COLO668 (cell line): ENCODE measurements at regions not wholly inside any gene's neighbourhood (a gene's known extent, or its start where the extent isn't known, plus 50 kb on each side); places are given as distances from the start of the nearest gene placed in this dataset.
"Not testable (repeated sequence)": the region's sequence is repeated elsewhere in the genome, so short reads cannot be mapped to it uniquely, and the experiment has no call there.

Experiments
- DNase-seq: peaks from one replicate; lab custom pipeline; 2025; ENCODE audit not compliant: unreplicated experiment; lab: John Stamatoyannopoulos, UW

DNA sequence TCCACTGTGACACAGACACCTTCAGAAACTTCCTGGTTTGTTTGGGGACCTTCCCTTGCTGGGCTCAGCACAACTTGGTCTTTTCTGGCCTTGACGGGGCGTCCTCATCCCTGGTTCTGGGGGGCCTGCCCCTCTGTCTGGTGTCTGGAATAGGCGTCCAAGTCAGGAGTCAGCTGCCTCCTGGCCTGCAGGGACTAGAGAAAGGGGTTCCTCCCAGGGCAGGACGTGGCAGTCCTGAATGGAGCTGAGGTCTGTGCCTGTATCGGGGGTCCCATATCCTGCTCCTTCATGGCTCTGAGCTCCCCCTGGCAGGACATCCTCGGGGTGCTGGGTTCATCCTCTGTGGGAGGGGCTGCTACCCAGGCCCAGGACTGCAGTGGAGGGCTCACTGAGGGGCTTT, 384.0 kb downstream of the TMEM121 start:
- no peak for DNase-seq

DNA sequence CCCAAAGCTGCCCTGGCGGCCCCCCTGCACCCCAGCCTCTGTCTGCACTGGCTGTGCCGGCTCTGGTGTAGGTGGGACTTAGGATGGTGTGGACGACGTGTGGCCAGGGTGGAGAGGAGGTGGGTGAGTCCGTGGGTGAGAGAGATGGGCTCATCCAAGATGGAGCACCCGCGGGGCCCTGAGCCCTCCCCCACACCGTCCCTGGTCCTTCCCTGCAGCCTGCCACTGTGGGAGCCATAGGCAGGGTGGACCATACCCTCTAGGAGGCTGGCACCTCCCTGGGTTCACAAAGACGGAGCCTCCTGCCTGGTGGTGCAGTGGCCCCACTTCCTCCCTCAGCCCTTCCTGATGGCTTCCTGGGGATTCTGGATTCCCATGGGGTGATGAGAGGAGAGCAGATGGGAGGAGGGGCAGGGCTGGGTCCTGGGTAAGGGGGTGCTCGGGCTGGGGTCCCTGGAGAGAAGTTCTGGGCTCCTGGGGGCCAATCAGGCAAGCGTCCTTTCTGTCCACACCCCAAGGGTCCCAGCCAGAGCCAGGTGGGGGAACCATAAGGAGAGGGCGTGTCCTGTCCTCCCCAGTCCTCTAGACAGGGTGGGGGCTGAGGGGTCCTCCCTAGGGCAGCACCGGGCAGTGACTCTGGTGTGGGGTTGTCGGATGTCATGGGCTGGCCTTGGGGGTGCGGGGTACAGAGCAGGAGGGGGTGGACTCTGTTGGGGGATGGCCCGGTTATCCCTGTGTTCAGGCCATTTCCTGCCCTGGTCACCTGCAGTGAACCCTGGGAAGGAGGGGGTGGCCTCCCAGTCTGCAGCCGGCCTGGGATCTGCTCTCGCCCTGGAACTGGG, 384.8 kb downstream of the TMEM121 start:
- DNase-seq = no peak

DNA sequence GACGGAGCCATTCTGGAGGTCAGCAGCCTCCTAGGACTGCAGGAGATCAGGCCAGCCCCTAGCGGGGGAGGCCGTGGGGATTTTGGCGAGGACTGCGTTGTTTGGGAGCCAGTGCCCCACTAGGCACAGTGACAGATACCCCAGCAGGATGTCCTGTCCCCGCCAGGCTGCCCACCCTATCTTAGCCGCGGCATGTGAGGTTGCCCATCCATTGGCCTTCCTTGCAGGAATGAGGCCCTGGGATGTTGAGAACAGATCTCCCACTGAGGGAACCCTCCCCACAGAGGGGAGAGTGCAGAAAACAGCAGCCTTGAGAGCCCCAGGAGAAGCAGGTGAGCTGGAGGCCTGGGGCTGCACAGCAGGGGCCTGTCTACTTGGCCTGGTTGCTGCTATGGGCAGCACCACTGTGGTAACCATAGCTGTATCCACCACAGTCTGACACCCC, 385.5 kb downstream of the TMEM121 start:
- DNase-seq = not testable (repeated sequence)

DNA sequence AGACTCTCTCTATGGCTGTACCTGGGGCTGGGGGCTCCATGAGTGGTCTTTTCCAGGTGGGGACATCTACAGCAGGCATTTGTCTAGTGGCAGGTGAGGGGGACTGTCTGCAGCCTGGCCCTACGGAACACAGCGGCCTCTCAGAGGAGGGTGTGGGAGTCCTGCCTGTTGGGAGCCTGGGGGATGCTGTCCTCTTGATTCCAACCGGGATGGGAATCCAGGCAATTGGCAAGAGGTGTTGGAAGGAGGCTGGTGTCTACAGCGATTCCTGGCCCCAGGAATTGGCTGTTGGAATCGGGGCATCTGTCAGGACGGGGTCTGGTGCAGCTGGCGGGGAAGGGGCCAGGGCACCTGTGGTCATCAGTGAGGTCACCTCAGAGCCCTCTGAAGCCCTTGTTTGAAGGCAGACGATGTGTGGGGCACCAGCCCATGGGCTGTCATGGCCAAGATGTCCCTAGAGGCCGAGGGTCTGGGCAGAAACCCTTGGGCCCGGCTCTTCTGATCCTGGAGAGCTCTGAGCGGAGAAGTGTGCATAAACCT, 386.3 kb downstream of the TMEM121 start:
- DNase-seq = no peak

DNA sequence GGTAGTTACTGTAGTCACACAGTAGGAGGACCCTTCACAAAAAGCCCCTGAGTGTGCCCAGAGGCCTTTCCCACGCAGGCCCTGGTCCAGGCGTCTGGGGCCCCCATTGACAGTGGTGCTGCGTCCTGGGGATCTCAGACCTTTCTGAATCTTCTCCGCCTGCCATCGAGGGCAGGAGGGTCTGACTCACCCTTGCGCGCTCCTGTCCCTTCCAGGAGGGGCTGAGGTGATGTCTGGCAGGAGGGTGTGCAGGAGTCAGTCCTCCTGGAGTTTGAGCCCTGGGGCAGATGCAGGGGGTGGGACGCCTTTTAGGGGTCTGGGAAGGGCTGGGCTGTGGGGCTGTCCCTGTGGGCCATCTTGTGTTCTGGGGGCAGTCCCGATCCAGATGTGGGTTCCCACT, 386.8 kb downstream of the TMEM121 start:
- no peak for DNase-seq

DNA sequence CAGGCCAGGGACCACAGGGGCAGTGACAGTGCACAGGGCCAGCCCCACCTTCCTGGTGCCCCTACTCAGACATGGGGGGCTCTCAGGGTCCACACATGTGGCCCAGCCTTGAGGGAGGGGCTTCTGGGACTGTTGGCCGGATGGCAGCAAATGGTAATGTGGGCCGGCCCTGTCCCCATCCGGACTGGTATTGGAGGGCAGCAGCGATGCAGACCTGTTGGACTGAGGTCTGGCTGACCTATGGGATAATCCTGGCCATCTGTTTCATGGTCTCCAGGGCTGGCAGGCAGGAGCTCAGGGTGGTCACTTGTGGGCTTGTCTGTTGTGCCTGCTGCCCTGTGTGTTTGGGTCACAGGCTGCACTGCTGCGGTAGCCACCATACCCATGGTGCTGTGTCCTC, 387.5 kb downstream of the TMEM121 start:
- DNase-seq = no peak

DNA sequence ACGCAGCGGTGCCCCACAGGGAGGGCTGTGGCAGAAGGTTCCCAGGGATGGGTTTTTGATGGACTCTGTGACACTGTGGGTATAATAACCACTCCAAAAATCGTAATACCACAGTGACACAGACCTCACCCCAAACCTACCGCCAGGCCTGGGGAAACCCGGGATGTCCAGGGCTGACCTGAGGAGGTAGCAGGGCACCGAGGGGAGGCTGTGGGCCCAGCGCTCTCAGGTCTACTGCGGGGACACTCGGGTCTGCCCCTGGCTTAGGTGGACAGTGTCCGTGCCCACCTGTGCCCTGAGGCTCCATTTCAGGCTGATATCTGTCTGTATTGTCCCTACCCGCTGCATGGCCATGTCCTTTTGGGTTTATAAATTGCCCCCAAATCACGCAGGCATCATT, 387.9 kb downstream of the TMEM121 start:
- DNase-seq = not testable (repeated sequence)

DNA sequence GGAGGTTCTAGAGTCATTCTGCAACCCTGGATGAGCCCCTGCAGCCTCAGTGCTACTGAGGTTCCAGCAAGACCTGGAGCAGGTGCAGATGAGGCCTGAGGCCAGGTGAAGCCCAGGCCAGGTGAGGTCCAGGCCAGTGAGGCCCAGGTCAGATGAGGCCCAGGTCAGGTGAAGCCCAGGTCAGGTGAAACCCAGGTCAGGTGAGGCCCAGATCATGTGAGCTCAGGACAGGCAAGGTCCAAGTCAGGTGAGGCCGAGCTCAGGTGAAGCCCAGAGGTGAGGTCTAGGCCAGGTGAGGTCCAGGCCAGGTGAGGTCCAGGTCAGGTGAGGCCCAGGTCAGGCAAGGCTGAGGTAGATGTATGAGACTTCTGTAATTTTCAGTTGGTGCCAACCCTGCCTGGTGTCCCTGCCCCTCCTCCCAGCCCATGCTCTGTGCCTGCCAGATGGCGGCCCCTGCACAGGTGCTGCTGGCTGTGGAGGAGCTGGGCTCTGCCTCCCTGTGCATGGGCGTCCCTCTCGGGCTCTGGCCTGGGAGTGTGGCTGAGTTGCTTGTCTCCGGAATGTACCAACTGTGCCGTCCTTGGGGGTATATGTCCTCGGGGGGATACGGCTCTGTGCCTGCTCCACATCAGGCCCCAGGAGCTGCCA, 388.5 kb downstream of the TMEM121 start:
- DNase-seq = no peak

DNA sequence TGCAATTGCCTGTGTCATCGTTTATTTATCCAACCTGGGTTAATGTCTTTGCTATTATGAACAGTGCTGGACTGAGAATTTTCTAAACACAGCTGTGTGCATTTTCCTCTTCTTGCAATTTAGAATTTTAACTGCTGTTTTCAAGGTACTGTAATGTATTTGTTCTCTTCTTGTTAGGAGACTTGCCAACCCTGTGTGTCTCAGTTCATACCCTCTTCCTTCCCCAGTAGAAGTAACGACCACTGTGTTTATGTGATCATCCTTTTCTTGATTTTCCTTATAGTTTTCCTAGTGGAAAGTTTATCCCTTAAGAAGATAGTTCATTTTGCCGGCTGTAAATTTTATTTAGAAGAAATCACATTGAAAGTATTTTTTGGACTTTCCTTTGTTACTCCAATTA, 389.2 kb downstream of the TMEM121 start:
- not testable (repeated sequence) for DNase-seq

DNA sequence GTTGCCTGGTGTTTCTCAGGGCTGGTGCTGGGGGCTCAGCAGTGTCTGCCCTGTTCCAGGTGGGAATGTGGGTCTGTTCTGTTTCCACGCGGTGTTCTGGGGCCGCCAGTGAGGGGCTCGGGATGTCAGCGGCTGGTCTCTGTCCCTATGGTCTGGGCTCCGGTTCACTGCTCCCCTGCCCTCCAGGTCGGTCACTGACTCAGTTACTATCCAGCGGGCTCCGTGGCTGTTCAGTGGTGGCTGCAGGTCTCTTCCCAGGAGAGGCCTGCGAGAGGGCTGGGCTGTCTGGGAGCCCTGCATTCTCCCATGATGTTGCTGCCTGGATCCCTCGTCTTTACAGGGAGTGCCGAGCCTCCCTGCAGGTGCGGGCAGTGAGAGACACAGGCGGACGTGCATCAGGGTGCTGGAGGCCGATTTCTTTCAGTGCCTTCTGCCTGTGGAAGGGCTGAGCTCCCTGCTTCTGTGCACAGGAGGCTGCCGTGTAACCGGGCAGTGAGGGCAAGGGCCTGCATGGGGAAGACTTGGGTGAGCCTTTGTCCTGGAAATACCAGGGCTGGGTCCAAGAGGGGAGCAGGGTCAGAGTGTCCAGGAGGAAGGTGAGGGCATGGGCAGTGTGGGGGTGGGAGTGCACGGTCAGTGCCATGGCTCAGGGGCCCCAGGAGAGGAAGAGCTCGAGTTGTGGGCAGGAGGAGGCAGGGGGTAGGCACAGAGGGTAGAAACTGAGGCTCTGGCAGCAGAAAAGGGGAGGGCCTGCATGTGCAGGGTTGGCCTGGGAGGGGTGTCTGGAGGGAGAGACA, 391.0 kb downstream of the TMEM121 start:
- DNase-seq = not testable (repeated sequence)

DNA sequence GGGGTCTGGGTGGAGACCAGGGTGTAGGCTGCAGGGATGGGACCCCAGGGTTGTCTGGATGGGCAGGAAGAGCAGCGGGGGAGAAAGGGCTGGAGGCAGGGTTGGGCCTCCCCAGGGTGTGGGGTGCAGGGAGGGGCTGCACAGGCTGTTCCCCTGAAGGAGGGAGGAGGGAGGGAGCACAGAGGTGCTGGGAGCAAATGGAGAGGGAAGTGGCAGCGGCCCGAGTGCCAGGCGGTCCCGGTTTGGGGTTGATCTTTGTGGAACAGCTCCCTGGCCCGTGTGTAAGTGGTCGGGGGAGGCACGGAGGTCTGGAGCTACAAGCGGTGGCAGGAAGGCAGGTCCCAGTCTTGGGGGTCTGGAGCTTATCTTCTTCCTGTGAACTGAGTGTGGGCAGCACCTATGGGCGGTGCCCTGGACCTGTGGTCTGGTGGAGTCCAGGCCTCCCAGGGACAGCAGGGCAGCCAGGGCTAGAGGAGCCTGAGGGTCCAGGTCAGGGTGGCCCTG, 391.6 kb downstream of the TMEM121 start:
- DNase-seq = no peak

DNA sequence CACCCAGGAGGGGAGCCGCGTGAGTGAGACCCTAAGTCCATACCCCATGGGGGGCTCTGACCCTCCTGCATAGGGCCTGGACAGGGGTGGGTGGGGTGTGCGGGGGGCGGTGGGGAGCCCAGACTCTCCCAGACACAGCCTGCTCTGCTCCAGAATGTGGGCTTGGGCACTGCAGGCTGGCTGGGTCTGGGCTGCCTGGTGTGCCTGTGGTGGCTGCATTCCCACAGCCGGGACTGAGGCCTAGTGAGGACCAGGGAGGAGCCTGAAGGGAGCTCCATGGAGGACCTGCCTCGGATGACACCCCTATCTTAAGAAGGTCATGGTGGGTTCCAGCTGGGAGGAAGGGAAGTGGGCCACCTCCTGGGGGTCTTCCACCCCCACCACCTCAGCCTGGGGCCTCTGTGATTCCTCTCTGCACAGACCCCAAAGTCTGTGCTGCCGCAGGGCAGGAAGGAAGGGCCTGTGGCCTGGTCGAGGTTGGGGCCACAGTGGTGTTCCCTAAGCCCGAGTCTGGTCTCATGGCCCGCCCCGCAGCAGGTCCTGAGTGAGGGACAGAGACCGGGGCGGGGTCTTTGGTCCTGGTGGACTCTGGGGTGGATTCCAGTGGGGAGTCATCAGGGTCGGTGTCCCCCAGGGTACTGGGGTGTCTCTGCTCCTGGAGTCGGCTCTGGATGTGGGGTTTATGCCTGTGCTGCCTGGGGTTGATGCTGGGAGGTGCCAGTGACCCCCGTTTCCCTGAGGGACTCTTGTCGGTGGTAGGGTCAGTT, 392.3 kb downstream of the TMEM121 start:
- no peak for DNase-seq

DNA sequence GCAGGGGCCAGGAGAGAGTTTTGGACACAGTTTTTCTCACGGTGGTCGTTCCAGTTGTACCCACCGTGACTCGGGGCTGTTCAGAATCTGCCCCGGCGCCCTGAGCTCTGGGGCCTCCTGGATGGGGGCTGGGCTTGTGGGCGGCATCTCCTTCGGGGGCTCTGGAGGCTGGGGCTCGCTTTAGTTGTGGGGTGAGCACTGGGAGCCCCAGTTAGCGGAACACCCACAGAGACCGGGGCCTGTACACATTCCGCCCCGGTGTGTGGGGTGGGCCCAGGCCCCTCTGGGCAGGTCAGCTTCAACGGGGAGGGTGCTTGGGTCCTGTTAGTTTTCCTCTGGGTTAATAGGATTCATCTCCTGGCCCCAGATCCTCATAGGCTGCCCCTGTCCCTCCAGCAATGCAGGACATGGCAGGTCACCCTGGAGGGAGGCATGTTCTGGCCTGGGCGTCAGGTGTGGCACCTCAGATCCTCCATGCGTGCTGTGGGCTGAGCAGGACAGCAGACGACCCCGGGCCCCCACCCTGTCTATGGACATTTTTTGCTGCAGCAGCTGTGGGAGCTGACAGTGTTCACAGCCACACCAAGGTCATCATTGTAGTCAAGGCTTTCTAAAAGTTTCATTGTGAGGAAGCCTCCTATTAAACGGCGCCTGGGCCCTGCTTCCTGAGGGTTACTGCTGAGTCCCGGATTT, 393.2 kb downstream of the TMEM121 start:
- DNase-seq = no peak

DNA sequence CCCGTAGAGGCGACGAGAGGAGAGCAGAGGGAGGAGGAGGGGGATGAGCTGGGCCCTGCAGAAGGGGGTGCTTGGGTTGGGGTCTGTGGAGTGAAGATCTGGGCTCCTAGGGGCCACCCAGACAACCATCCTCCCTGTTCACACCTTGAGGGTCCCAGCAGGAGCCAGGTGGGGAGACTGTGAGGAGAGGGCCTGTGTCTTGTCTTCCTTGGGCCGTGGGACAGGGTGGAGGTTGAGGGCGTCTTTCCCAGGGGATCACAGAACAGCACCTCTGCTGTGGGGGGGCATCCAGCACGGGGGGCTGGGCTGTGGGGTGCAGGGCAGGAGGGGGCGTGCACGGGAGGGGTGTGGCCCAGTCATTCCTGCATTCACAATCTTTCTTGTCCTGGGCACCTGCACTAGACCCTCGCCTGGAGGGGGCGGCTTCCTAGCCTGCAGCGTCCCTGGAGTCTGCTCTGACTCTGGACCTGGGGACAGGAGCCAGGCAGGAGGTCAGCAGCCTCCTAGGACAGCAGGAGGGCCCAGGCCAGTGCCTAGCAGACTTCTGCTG, 393.8 kb downstream of the TMEM121 start:
- not testable (repeated sequence) for DNase-seq

DNA sequence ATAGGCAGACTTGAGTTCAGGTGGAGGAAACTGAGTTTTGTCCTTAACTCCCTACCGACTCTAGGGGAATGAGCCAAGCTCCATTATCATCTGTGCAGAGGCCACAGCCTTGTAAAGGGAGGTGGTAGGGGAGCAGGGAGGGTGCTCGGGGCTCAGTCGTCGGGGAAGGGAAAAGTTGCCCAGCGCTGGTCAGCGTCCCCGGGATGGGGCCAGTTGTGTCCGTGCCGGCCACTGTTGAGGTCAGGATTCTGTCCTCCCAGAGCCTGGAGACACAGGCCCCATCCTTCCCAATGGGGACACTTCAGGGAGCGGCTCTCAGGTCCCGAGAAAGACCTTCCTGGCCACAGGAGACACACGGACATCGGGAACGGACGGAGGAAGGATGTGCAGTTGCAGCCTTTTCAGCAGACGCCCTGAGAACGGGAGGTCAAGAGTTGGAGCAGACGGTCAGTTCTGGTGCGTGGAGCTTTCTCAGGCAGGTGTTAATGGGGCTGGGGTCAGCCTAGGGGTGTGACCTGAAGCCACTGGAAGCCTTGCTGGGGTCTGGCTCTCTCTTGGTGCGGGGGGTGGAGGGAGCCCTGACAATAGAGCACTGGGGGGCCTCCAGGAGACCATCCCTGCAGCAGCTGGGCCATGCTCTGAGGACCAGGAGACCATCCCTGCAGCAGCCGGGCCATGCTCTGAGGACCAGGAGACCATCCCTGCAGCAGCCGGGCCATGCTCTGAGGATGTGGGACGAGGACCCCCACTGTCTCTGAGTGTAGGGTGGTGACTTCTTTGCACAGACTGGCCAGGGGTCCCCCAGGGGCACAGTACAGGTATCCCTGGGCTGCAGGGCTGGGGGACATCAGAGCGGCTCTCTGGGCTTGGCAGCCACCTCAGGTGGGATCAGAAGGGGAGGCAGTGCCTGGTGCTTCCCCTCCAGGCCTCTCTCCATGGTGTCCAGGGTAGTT, 394.7 kb downstream of the TMEM121 start:
- DNase-seq = not testable (repeated sequence)

DNA sequence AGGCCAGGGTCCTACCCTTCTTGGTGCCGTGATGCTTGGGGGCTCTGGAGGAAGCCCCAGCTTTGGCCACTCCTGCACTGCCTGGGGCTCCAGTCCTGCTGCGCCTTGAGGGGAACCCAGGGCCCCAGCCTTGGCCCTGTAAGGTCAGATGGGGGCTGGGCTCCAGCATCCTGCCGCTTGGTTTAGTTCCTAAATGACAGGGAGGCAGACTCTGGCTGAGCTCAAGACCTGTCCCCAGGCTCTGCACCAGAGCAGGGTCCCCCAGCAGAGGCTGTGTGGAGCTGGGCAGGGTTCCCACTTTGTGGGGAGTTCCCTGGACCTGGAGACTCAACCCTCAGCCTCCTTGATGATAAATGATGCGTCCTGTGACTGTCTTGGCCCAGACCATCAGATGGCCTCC, 395.4 kb downstream of the TMEM121 start:
- not testable (repeated sequence) for DNase-seq

DNA sequence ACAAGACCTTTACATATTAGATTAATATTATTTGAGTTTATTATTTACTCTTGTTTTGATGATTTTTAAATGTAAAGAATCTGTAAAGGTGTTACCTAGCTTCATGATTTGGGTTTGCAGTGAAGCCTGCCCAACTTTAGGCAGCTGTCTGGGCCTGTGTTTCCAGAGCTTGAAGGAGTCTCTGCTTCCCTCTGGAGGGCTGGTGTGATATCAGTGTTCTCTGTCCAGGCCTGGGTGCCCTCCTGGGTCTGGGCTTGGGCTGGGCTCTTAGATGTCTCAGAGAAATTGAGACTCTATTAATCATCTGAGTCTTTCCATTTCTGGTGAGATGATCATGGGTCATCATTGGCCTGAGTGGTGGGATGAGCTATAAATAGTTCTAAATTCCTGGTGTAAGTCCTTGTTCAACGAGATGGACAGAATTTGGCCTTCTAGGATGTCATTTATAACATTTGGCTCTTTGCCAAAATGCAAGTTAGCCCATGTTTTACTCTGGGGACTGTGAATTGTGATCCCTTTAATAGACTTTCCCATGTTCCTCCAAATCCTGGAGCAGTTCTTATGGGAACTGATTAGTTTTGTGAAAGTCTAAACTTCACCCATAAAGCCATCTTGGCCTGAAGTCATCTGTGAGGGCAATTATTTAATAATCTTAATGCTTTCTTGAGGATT, 397.3 kb downstream of the TMEM121 start:
- DNase-seq = not testable (repeated sequence)
